Ovary (tissue), 7 donors: ENCODE measurements at regions not wholly inside any gene's neighbourhood (a gene's known extent, or its start where the extent isn't known, plus 50 kb on each side); places are given as distances from the start of the nearest gene placed in this dataset.

Experiments used
- DNase-seq, 5 donors: peaks; one replicate each; pipeline ENCODE4 v3.0.0-alpha.2; 2019 to 2020
- H3K27ac ChIP-seq, 2 donors: fragments of 200-600 bp; one replicate each; pipeline versions ENCODE4 v1.5.1 to v1.8.0; 2019 to 2022
- H3K27me3 ChIP-seq: fragments of 200-600 bp; one replicate; pipeline ENCODE4 v1.8.0; 2022
- H3K36me3 ChIP-seq: fragments of 200-600 bp; sonication (generic); one replicate; pipeline ENCODE4 v1.5.1; 2019
- H3K4me1 ChIP-seq: one replicate; pipeline ENCODE4 v1.8.1; 2013; ENCODE audit warnings: mild to moderate bottlenecking, moderate library complexity; ENCODE audit not compliant: insufficient read depth
- H3K4me3 ChIP-seq: fragments of 200-600 bp; sonication (generic); one replicate; pipeline ENCODE4 v1.5.1; 2017
- H3K9me3 ChIP-seq, 2 donors: fragments of 200-600 bp in 1 of 2; sonication (generic) in 1 of 2; one replicate each; pipeline versions ENCODE4 v1.5.1 to v1.8.1; 2013 to 2019; ENCODE audit warnings: mild to moderate bottlenecking in 1 of 2, moderate library complexity in 1 of 2
- EP300 ChIP-seq: sonication (generic); formaldehyde crosslinking; IDR thresholded peaks from one replicate; pipeline ENCODE4 v1.6.1; 2017; ENCODE audit warnings: antibody characterized with exemption
- POLR2A ChIP-seq: fragments of 450-650 bp; IDR thresholded peaks from one replicate; pipeline ENCODE4 v1.6.1; 2017; ENCODE audit warnings: antibody characterized with exemption, mild to moderate bottlenecking, moderate library complexity
- WGBS, 3 donors: extraction: QIAGEN DNeasy Blood & Tissue Kit in 1 of 3; methylation state at CpG; one replicate each; pipeline versions ENCODE4 v1.1.5 to v1.1.7; 2013 to 2017; 5-methylcytosine and 5-hydroxymethylcytosine counted together
- intact Hi-C, 4 donors: fragments of 100-400 bp; cut with DNase I; formaldehyde crosslinking; loops; one replicate each; pipeline versions ENCODE4 v1.11.0 to v1.15.1; 2022 to 2023
- TF ChIP-seq, protein P1 (sequence below), 3 donors: fragments of 450-650 bp in 2 of 3; fragments of 200-600 bp in 1 of 3; IDR thresholded peaks; one replicate each; pipeline versions ENCODE4 v1.5.1 to v1.8.0; 2016 to 2022; ENCODE audit warnings: antibody characterized with exemption in 3 of 3, mild to moderate bottlenecking in 1 of 3
- donor health status: DM: no; HTN: no; CAD: no; lungs with moderate emphysema.
- donor health status: DM: no; HTN: no; CAD: no.
- donor health status: Bipolar disorder and iron deficiency.
- donor health status: DM: no; HTN: no; CAD: no.
- donor health status: DM: yes; HTN: yes; CAD: no.

DNA sequence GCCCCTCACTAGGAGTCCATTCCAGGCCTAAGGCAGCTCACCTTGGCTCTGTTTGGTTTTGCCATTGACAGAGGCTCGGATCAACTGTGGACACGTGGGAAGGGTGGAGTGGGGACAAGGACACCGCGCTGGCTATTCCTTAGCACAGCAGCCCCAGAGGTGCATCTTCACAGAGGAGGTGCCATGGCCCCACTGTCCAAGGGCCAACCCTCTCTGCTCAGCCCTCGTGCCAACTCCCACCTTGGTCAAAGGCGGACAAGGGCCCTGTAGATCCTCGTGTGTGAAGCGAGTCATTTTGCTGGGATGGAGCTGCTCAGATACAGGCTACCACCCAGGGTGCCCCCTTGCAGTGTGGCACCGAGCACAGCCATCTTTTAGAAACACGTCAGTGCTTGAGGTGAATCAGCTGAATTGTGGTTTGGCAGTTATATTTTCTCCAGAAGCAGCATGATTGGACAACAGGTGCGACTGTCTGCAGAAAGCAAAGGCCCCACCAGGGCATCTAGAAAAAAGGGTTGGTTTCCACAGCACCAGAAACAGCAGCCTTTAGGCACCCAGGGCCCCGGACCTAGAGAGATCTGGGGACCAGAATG, 192.1 kb upstream of the GPR12 start:
- Histone ChIP-seq H3K9me3 (no peaks in the 10 kb centered on the region), H3K4me1 (peaks cover 11% of the 10 kb centered on the region), H3K27me3 (no peaks in the 10 kb centered on the region), H3K36me3 (no peaks in the 10 kb centered on the region), H3K27ac (no peak overlapping the region), H3K4me3 (no peak overlapping the region)
- WGBS, 3 donors: 90 to 92% (median 91%) methylated on average over 12 of the region's 12 CpGs
- TF ChIP-seq EP300 (no peak), POLR2A (no peak)
- TF ChIP-seq, protein P1, sequence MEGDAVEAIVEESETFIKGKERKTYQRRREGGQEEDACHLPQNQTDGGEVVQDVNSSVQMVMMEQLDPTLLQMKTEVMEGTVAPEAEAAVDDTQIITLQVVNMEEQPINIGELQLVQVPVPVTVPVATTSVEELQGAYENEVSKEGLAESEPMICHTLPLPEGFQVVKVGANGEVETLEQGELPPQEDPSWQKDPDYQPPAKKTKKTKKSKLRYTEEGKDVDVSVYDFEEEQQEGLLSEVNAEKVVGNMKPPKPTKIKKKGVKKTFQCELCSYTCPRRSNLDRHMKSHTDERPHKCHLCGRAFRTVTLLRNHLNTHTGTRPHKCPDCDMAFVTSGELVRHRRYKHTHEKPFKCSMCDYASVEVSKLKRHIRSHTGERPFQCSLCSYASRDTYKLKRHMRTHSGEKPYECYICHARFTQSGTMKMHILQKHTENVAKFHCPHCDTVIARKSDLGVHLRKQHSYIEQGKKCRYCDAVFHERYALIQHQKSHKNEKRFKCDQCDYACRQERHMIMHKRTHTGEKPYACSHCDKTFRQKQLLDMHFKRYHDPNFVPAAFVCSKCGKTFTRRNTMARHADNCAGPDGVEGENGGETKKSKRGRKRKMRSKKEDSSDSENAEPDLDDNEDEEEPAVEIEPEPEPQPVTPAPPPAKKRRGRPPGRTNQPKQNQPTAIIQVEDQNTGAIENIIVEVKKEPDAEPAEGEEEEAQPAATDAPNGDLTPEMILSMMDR (IDR thresholded peaks at IDR 0.05): no peak
- intact Hi-C loops: no loop called here
- DNase-seq: no peak

DNA sequence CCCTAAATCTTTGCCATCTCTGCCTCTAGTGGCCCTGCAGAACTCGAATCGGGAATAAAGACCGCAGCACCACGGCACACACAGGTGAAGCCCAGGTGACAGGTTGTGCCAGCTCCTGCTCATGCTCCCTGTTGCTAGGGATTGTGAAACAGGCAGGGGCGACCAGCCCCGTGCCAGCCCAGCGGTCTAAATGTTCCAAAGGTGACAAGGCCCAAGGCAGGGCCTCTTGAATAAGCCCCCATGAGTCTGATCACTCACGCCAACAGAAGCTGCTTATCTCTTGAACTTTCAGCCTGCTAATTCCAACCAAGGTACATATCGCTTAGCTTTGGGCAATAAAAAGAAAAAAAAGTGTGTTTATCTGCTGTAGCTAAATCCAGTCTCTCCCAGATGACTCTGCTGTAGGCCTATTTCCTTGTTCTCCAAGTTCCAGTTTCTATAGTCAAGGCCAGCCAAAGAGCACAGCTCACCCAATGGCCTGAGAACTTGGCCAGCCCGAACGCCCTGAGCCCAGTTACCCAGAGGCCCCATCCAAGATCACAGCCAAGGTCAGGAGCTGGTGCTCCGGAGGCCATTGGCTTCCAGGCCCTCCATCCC, 191.1 kb upstream of the GPR12 start:
- H3K9me3 ChIP-seq: no peaks in the 10 kb centered on the region
- no peak overlapping the region for H3K4me3 ChIP-seq
- TF ChIP-seq, protein P1 (IDR thresholded peaks at IDR 0.05): no peak
- no peak for TF ChIP-seq POLR2A
- WGBS, 3 donors: 50 to 52% (median 52%) methylated on average over 12 of the region's 12 CpGs
- H3K36me3 ChIP-seq: no peaks in the 10 kb centered on the region
- peak overlapping the region in 1 of 2 donors; percentile 29 for H3K27ac ChIP-seq
- no peaks in the 10 kb centered on the region for H3K27me3 ChIP-seq
- H3K4me1 ChIP-seq: peaks cover 11% of the 10 kb centered on the region
- intact Hi-C loops: no loop called here
- DNase-seq: peak in 3 of 5 donors; percentile 21 to 53 (median 36)

DNA sequence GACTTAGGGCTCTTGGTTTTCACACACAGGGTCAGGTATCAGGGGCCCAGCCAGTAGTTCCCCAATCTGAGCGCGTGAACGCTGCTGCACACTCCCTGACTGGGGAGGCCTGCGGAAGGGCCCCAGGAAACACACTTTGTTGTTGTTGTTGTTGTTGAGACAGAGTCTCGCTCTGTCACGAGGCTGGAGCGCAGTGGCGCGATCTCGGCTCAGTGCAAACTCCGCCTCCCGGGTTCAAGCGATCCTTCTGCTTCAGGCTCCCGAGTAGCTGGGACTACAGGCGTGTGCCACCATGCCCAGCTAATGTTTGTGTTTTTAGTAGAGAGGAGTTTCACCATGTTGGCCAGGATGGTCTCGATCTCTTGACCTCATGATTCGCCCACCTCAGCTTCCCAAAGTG, 190.4 kb upstream of the GPR12 start:
- no peaks in the 10 kb centered on the region for H3K27me3 ChIP-seq
- peaks cover 11% of the 10 kb centered on the region for H3K4me1 ChIP-seq
- H3K27ac ChIP-seq: no peak overlapping the region
- H3K4me3 ChIP-seq: no peak overlapping the region
- H3K9me3 ChIP-seq: no peaks in the 10 kb centered on the region
- TF ChIP-seq POLR2A (no peak), EP300 (no peak)
- TF ChIP-seq, protein P1 (IDR thresholded peaks at IDR 0.05): no peak
- DNase-seq: no peak
- no peaks in the 10 kb centered on the region for H3K36me3 ChIP-seq
- 88 to 92% (median 92%) methylated on average over 17 of the region's 17 CpGs for WGBS, 3 donors
- intact Hi-C loops: no loop called here

DNA sequence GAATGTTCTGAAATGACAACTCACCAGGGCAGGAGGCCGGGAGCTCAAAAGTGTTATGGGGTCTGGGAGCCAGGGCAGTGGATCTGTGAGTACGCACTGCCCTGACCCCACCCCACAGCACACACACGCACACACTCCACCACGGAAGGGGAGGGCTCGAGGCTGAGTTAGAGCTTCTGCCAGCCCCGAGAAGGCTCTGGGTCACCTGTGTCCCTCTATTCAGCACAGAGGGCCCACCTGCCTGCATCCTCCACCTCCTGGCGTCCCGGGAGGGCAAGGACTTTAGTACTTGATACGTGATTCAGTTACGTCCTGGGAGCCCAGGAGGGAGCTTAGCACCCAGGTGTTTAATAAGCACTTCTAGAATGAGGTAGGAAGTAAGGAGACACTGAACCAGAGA, 190.0 kb upstream of the GPR12 start:
- Histone ChIP-seq H3K9me3 (no peaks in the 10 kb centered on the region), H3K4me1 (peaks cover 11% of the 10 kb centered on the region), H3K27me3 (no peaks in the 10 kb centered on the region), H3K4me3 (no peak overlapping the region), H3K27ac (no peak overlapping the region), H3K36me3 (no peaks in the 10 kb centered on the region)
- TF ChIP-seq, protein P1 (IDR thresholded peaks at IDR 0.05): no peak
- TF ChIP-seq EP300 (no peak), POLR2A (no peak)
- DNase-seq: no peak
- intact Hi-C loops: no loop called here
- 68 to 79% (median 76%) methylated on average over 10 of the region's 10 CpGs for WGBS, 3 donors
